Lower leg skin (tissue), 4 donors: ENCODE measurements at regions not wholly inside any gene's neighbourhood (a gene's known extent, or its start where the extent isn't known, plus 50 kb on each side); places are given as distances from the start of the nearest gene placed in this dataset.

ENCODE experiments used
- DNase-seq, 2 donors: peaks; one replicate each; pipeline ENCODE4 v3.0.0-alpha.2; 2019; ENCODE audit warnings: low spot score in 2 of 2
- H3K4me3 ChIP-seq: fragments of 200-600 bp; sonication (generic); 2 replicates; pipeline ENCODE4 v1.5.1; 2017; ENCODE audit warnings: mild to moderate bottlenecking, low read depth; ENCODE audit not compliant: poor library complexity, severe bottlenecking
- POLR2A ChIP-seq, 2 donors: fragments of 450-650 bp; IDR thresholded peaks; one replicate each; pipeline ENCODE4 v1.6.1; 2016 to 2017; ENCODE audit warnings: antibody characterized with exemption in 2 of 2, mild to moderate bottlenecking in 1 of 2, moderate library complexity in 1 of 2
- WGBS, 2 donors: methylation state at CpG; one replicate each; pipeline ENCODE4 v1.1.5; 2018; 5-methylcytosine and 5-hydroxymethylcytosine counted together
- intact Hi-C: fragments of 100-400 bp; cut with DNase I; formaldehyde crosslinking; loops from one replicate; pipeline ENCODE4 v1.15.0; 2023; ENCODE audit warnings: low total_unique reads
- TF ChIP-seq, protein P1 (sequence below), 3 donors: fragments of 450-650 bp; IDR thresholded peaks; one replicate each; pipeline ENCODE4 v1.5.1; 2016; ENCODE audit warnings: antibody characterized with exemption in 3 of 3, mild to moderate bottlenecking in 3 of 3, moderate library complexity in 2 of 3

DNA sequence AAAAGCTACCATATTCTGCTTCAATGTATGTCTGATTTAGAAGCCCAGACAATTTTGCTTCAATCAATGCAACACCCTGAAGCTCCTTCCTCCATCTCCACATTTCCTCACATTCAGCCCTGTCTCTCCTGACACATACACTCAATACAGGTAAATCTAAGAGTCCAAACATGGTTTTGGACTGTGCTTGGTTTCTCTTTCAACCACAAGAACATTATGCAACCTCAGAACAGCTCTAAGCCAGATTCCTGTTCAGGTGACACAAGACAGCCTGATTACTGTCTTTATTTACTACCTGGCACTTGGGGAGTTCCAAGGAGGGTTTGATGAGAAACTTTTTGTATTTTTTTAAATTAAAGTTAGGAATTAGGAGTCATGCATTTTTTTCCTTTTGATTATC lies 307.5 kb upstream of the SLIT2 start:
- TF ChIP-seq, protein P1, sequence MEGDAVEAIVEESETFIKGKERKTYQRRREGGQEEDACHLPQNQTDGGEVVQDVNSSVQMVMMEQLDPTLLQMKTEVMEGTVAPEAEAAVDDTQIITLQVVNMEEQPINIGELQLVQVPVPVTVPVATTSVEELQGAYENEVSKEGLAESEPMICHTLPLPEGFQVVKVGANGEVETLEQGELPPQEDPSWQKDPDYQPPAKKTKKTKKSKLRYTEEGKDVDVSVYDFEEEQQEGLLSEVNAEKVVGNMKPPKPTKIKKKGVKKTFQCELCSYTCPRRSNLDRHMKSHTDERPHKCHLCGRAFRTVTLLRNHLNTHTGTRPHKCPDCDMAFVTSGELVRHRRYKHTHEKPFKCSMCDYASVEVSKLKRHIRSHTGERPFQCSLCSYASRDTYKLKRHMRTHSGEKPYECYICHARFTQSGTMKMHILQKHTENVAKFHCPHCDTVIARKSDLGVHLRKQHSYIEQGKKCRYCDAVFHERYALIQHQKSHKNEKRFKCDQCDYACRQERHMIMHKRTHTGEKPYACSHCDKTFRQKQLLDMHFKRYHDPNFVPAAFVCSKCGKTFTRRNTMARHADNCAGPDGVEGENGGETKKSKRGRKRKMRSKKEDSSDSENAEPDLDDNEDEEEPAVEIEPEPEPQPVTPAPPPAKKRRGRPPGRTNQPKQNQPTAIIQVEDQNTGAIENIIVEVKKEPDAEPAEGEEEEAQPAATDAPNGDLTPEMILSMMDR (IDR thresholded peaks at IDR 0.05) = no peak
- no peak for TF ChIP-seq POLR2A (IDR thresholded peaks at IDR 0.05)
- intact Hi-C loops = no loop called here

DNA sequence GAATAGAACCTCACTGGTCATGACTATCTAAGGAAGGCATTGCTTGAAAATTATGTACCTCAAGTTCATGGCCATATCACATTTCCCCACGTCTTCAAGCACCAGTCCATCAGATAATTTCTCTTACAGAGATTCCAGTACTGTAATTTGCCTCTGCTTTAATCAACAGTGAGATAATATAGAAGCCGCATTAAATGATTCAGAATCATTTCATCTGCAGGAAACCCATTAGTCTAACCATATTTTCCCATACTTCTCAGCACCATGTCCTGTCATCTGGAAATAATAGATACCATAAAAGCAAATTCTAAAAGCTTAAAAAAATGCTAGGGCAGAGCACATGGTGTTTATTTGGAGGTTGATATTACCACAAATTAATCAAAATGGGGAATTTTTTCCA lies 310.3 kb upstream of the SLIT2 start:
- WGBS, 2 donors = 57 to 66% methylated on average over 2 of the region's 2 CpGs
- no peak overlapping the region for H3K4me3 ChIP-seq
- intact Hi-C loops = no loop called here
- TF ChIP-seq, protein P1 (IDR thresholded peaks at IDR 0.05) = no peak
- TF ChIP-seq POLR2A (IDR thresholded peaks at IDR 0.05) = no peak
- no peak for DNase-seq

More for the DNA sequence above, 307.5 kb upstream of the SLIT2 start:
- no peak overlapping the region for H3K4me3 ChIP-seq
- no peak for DNase-seq

DNA sequence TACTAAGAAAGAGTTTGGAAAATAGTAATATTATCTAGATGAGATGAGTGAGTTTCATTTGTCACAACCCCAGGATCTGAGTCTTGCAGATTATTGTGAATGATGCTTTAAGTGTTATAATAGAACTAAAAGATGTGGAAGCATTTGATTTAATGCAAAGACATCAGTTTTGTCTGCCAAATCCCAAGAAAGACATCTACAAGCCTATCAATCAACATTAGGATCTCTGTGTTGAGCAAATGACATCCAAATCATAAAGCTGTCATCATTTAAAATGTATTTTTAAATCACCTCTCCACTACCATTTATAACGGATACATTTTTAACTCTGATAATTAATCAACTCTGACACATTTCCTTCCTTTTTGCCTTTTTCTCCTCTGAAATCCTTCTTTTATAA lies 310.8 kb upstream of the SLIT2 start:
- no peak for DNase-seq
- no peak overlapping the region for H3K4me3 ChIP-seq
- TF ChIP-seq POLR2A (IDR thresholded peaks at IDR 0.05) = no peak
- TF ChIP-seq, protein P1 (IDR thresholded peaks at IDR 0.05) = no peak
- WGBS, 2 donors = 14 to 26% methylated on average over 1 of the region's 1 CpG
- intact Hi-C loops = no loop called here

DNA sequence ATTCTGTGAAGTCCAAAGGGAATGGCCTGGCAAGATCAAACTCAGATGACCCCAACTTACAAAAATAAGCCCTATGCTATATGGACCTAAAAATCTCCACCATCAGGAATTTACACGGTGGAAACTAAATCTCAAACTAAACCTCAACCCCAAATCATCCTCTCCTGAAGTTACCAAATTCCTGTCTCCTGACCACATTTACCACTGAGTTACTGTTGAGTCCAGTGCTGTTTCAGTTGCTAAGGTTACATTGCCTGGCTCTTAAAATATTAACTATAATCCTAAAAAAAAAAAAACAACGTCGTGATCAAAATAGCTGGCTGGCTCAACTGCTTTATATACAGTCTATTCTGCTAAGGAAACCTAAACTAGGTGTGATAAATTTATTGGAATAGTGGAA lies 315.2 kb upstream of the SLIT2 start:
- no peak for DNase-seq
- no peak for TF ChIP-seq POLR2A (IDR thresholded peaks at IDR 0.05)
- TF ChIP-seq, protein P1 (IDR thresholded peaks at IDR 0.05) = no peak
- 44 to 51% methylated on average over 3 of the region's 3 CpGs for WGBS, 2 donors
- H3K4me3 ChIP-seq = no peak overlapping the region
- intact Hi-C loops = loop anchor here (5.0 kb wide), 1 partner anchor 1204 kb away; no protein-coding TSS in a partner anchor

DNA sequence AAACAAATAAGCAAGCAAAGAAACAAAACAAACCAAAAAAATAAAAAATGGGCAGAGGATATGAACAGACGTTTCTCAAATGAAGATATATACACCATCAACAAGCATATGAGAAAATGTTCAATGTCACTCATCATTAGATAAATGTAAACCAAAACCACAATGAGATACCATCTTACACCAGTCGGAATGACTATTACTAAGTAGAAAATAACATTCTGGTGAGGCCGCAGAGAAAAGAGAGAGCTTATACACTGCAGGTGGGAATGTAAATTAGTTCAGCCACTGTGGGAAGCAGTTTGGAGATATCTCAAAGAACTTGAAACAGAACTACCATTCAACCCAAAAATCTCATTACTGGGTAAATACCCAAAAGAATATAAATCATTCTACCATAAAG lies 321.0 kb upstream of the SLIT2 start:
- intact Hi-C loops = no loop called here
- no peak for DNase-seq
- TF ChIP-seq POLR2A (IDR thresholded peaks at IDR 0.05) = no peak
- TF ChIP-seq, protein P1 (IDR thresholded peaks at IDR 0.05) = no peak
- H3K4me3 ChIP-seq = no peak overlapping the region
- WGBS, 2 donors = 84 to 93% methylated on average over 3 of the region's 3 CpGs

DNA sequence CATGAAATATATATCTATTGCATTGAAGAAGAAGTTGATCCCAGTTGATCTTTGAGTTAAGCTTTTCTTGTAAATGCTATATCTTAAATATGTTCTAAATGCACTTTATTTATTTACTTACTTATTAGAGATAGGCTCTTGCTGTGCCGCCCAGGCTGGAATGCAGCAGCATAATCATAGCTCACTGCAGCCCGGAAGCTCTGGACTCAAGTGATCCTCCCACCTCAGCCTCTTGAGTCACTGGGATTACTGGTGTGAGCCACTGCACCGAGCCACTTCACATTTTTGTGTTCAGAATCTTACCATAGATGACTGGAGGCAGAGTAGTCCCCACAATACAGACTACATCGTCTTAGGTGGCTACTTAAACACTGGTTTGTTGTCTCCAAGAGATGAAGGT lies 324.3 kb upstream of the SLIT2 start:
- intact Hi-C loops = no loop called here
- H3K4me3 ChIP-seq = no peak overlapping the region
- DNase-seq = no peak
- TF ChIP-seq, protein P1 (IDR thresholded peaks at IDR 0.05) = no peak
- TF ChIP-seq POLR2A (IDR thresholded peaks at IDR 0.05) = no peak
- 85 to 87% methylated on average over 4 of the region's 4 CpGs for WGBS, 2 donors
